H9 (cell line): ENCODE measurements at regions not wholly inside any gene's neighbourhood (a gene's known extent, or its start where the extent isn't known, plus 50 kb on each side); places are given as distances from the start of the nearest gene placed in this dataset.

Experiments used
- DNase-seq: peaks from one replicate; pipeline ENCODE4 v3.0.0-alpha.2; 2017
- H2AFZ ChIP-seq: one replicate; pipeline ENCODE4 v1.6.1; 2013; ENCODE audit warnings: mild to moderate bottlenecking, low read length, control low read depth, moderate library complexity
- H2AK5ac ChIP-seq: 2 replicates; pipeline ENCODE4 v1.6.1; 2013; ENCODE audit warnings: low read length, control low read depth, mixed read lengths; ENCODE audit not compliant: insufficient read length
- H2BK120ac ChIP-seq: one replicate; pipeline ENCODE4 v1.6.1; 2013; ENCODE audit warnings: low read depth, mild to moderate bottlenecking, low read length, control low read depth, inconsistent platforms; ENCODE audit not compliant: poor library complexity, severe bottlenecking
- H2BK12ac ChIP-seq: 2 replicates; pipeline ENCODE4 v1.6.1; 2013; ENCODE audit warnings: low read length, control low read depth, mixed read lengths, low read depth; ENCODE audit not compliant: insufficient read length
- H2BK15ac ChIP-seq: 2 replicates; pipeline ENCODE4 v1.6.1; 2013; ENCODE audit warnings: low read depth, low read length, control low read depth
- H2BK20ac ChIP-seq: one replicate; pipeline ENCODE4 v1.6.1; 2013; ENCODE audit warnings: low read depth, mild to moderate bottlenecking, low read length, control low read depth, inconsistent platforms; ENCODE audit not compliant: poor library complexity, severe bottlenecking
- H2BK5ac ChIP-seq: 2 replicates; pipeline ENCODE4 v1.6.1; 2013; ENCODE audit warnings: low read length, control low read depth, mixed read lengths; ENCODE audit not compliant: insufficient read length
- H3K14ac ChIP-seq: 2 replicates; pipeline ENCODE4 v1.6.1; 2013; ENCODE audit warnings: low read length, control low read depth; ENCODE audit not compliant: insufficient read depth
- H3K18ac ChIP-seq: 2 replicates; pipeline ENCODE4 v1.6.1; 2013; ENCODE audit warnings: low read depth, mild to moderate bottlenecking, mixed read lengths, low read length, control low read depth; ENCODE audit not compliant: insufficient read length
- H3K23ac ChIP-seq: 2 replicates; pipeline ENCODE4 v1.6.1; 2013; ENCODE audit warnings: low read length, control low read depth, mixed read lengths, low read depth; ENCODE audit not compliant: insufficient read length
- H3K23me2 ChIP-seq: 2 replicates; pipeline ENCODE4 v1.6.1; 2013; ENCODE audit warnings: low read depth, mild to moderate bottlenecking, mixed read lengths, low read length, control low read depth; ENCODE audit not compliant: insufficient read length, poor library complexity, severe bottlenecking
- H3K27ac ChIP-seq: 2 replicates; pipeline ENCODE4 v1.5.1; 2013; ENCODE audit warnings: low read length, control low read depth, mixed read lengths, low read depth; ENCODE audit not compliant: insufficient read length
- H3K27me3 ChIP-seq: 2 replicates; pipeline ENCODE4 v1.6.1; 2013; ENCODE audit warnings: low read length, control low read depth, inconsistent platforms; ENCODE audit not compliant: insufficient read depth
- H3K4ac ChIP-seq: 2 replicates; pipeline ENCODE4 v1.6.1; 2013; ENCODE audit warnings: low read depth, mild to moderate bottlenecking, control low read depth, inconsistent platforms, low read length, moderate library complexity
- H3K4me1 ChIP-seq: 2 replicates; pipeline ENCODE4 v1.6.1; 2013; ENCODE audit warnings: low read length, control low read depth, inconsistent platforms; ENCODE audit not compliant: insufficient read depth
- H3K4me2 ChIP-seq: 2 replicates; pipeline ENCODE4 v1.6.1; 2013; ENCODE audit warnings: low read length, control low read depth, mixed read lengths; ENCODE audit not compliant: insufficient read length, insufficient read depth
- H3K56ac ChIP-seq: 2 replicates; pipeline ENCODE4 v1.6.1; 2013; ENCODE audit warnings: low read depth, mild to moderate bottlenecking, mixed read lengths, low read length, control low read depth; ENCODE audit not compliant: insufficient read length
- H3K79me1 ChIP-seq: 2 replicates; pipeline ENCODE4 v1.6.1; 2013; ENCODE audit warnings: low read depth, mild to moderate bottlenecking, moderate library complexity, low read length, control low read depth, inconsistent platforms; ENCODE audit not compliant: insufficient read depth, poor library complexity, severe bottlenecking
- H3K79me2 ChIP-seq: 2 replicates; pipeline ENCODE4 v1.6.1; 2013; ENCODE audit warnings: low read length, control low read depth, inconsistent platforms; ENCODE audit not compliant: insufficient read depth
- H3K9ac ChIP-seq: 2 replicates; pipeline ENCODE4 v1.6.1; 2013; ENCODE audit warnings: low read length, control low read depth, mixed read lengths; ENCODE audit not compliant: insufficient read length; ENCODE audit errors: extremely low read depth
- H3K9me3 ChIP-seq: one replicate; pipeline ENCODE4 v1.6.1; 2013; ENCODE audit warnings: low read depth, low read length, inconsistent platforms; ENCODE audit not compliant: control insufficient read depth
- H3T11ph ChIP-seq: one replicate; pipeline ENCODE4 v1.6.1; 2013; ENCODE audit warnings: mild to moderate bottlenecking, low read length, control low read depth, inconsistent platforms
- H4K20me1 ChIP-seq: one replicate; pipeline ENCODE4 v1.6.1; 2013; ENCODE audit not compliant: control insufficient read depth, insufficient read length, insufficient read depth
- H4K5ac ChIP-seq: 2 replicates; pipeline ENCODE4 v1.6.1; 2013; ENCODE audit warnings: low read depth, mild to moderate bottlenecking, mixed read lengths, low read length, control low read depth; ENCODE audit not compliant: insufficient read length
- H4K8ac ChIP-seq: replicated peaks from 2 replicates; pipeline ENCODE4 v1.6.1; 2013; ENCODE audit warnings: low read length, control low read depth, mixed read lengths, low read depth; ENCODE audit not compliant: insufficient read length
- H4K91ac ChIP-seq: 2 replicates; pipeline ENCODE4 v1.6.1; 2013; ENCODE audit warnings: low read depth, mild to moderate bottlenecking, moderate library complexity, mixed read lengths, low read length, control low read depth; ENCODE audit not compliant: insufficient read length
- H3K27ac Mint-ChIP-seq, 3 experiments: 2 replicates in 2 of 3; 3 replicates in 1 of 3; pipeline ENCODE4 v1.8.0; 2020 to 2021; ENCODE audit warnings: mixed read lengths in 3 of 3, mild to moderate bottlenecking in 1 of 3, moderate library complexity in 1 of 3
- H3K27me3 Mint-ChIP-seq: 2 replicates; pipeline ENCODE4 v1.8.0; 2021; ENCODE audit warnings: low read depth, mild to moderate bottlenecking, moderate library complexity, mixed read lengths
- H3K36me3 Mint-ChIP-seq, 3 experiments: 2 replicates in 2 of 3; 3 replicates in 1 of 3; pipeline ENCODE4 v1.8.0; 2020 to 2021; ENCODE audit warnings: low read depth in 3 of 3, mixed read lengths in 3 of 3; ENCODE audit not compliant: insufficient read depth in 1 of 3
- H3K4me1 Mint-ChIP-seq, 2 experiments: 2 replicates each; pipeline ENCODE4 v1.8.0; 2020; ENCODE audit warnings: mixed read lengths in 2 of 2
- H3K4me3 Mint-ChIP-seq, 2 experiments: 2 replicates in 1 of 2; 3 replicates in 1 of 2; pipeline ENCODE4 v1.8.0; 2020 to 2021; ENCODE audit warnings: mild to moderate bottlenecking in 2 of 2, mixed read lengths in 2 of 2, moderate library complexity in 1 of 2
- H3K9me3 Mint-ChIP-seq, 2 experiments: 2 replicates in 1 of 2; 3 replicates in 1 of 2; pipeline ENCODE4 v1.8.0; 2020; ENCODE audit warnings: mild to moderate bottlenecking in 2 of 2, mixed read lengths in 2 of 2, moderate library complexity in 1 of 2
- CTCF ChIP-seq: fragments of 200-600 bp; sonication (generic); conservative IDR thresholded peaks from 3 replicates; pipeline ENCODE4 v1.8.0; 2021; ENCODE audit warnings: antibody characterized with exemption, mild to moderate bottlenecking
- WGBS: extraction: QIAGEN DNeasy Blood & Tissue Kit; methylation state at CpG from one replicate; pipeline ENCODE4 v1.1.7; 2013; ENCODE audit warnings: missing lambda C conversion rate, low lambda C conversion rate, mixed read lengths; ENCODE audit not compliant: insufficient read length; ENCODE audit errors: extremely low coverage; 5-methylcytosine and 5-hydroxymethylcytosine counted together

GRCh38 chr1:188386666-188387065 is 1557.9 kb downstream of the PLA2G4A start:
- Histone ChIP-seq H3T11ph (no peak overlapping the region), H3K9ac (no peak overlapping the region), H3K4ac (no peak overlapping the region), H2AFZ (no peak overlapping the region), H3K4me1 (no peaks in the 10 kb centered on the region), H3K4me2 (no peak overlapping the region), H2AK5ac (no peak overlapping the region), H3K18ac (no peak overlapping the region), H4K20me1 (no peaks in the 10 kb centered on the region), H2BK120ac (no peak overlapping the region), H3K14ac (no peak overlapping the region), H3K79me2 (no peaks in the 10 kb centered on the region), H4K8ac (no peak overlapping the region), H4K5ac (no peak overlapping the region), H3K79me1 (no peaks in the 10 kb centered on the region), H3K9me3 (no peaks in the 10 kb centered on the region), H2BK15ac (no peak overlapping the region), H3K27ac (no peak overlapping the region), H3K23ac (no peak overlapping the region), H4K91ac (no peak overlapping the region), H3K56ac (no peak overlapping the region), H2BK20ac (no peak overlapping the region), H2BK12ac (no peak overlapping the region), H2BK5ac (no peak overlapping the region), H3K27me3 (no peaks in the 10 kb centered on the region), H3K23me2 (no peaks in the 10 kb centered on the region)
- Mint-ChIP-seq H3K27me3 (no peaks in the 10 kb centered on the region), H3K9me3 (no peaks in the 10 kb centered on the region), H3K4me3 (no peak overlapping the region), H3K27ac (no peak overlapping the region), H3K4me1 (no peaks in the 10 kb centered on the region), H3K36me3 (no peaks in the 10 kb centered on the region)
- TF ChIP-seq CTCF: no peak
- no peak for DNase-seq
- no CpG with 5 or more reads among the region's 3 CpGs for WGBS
